Stimulated activated CD8-positive, alpha-beta memory T cell treated with anti-CD3 and anti-CD28 coated beads, Interleukin-7, amount 100 ng/mL, for 24 hours (primary cell): ENCODE measurements at regions not wholly inside any gene's neighbourhood (a gene's known extent, or its start where the extent isn't known, plus 50 kb on each side); places are given as distances from the start of the nearest gene placed in this dataset.

ENCODE experiments used
- DNase-seq: peaks from one replicate; pipeline ENCODE4 v3.0.0-alpha.2; 2020; ENCODE audit warnings: low read depth

GRCh38 chr15:66832664-66833063, 130.6 kb downstream of the SMAD6 start:
- no peak for DNase-seq

- no peak for DNase-seq
Measured at GRCh38 chr15:66833371-66833770, 131.3 kb downstream of the SMAD6 start.

GRCh38 chr15:66833803-66834202, 131.8 kb downstream of the SMAD6 start:
- no peak for DNase-seq

GRCh38 chr15:66834881-66835878, 133.1 kb downstream of the SMAD6 start:
- no peak for DNase-seq

GRCh38 chr15:66836231-66837030, 134.4 kb downstream of the SMAD6 start:
- DNase-seq = no peak

GRCh38 chr15:66838202-66838601, 136.2 kb downstream of the SMAD6 start:
- no peak for DNase-seq

- no peak for DNase-seq
Measured at GRCh38 chr15:66838671-66839239, 136.7 kb downstream of the SMAD6 start.

GRCh38 chr15:66839506-66840112, 137.6 kb downstream of the SMAD6 start:
- DNase-seq = no peak

GRCh38 chr15:66840615-66841390, 138.8 kb downstream of the SMAD6 start:
- no peak for DNase-seq

- DNase-seq = no peak
Measured at GRCh38 chr15:66841953-66842681, 140.1 kb downstream of the SMAD6 start.

- DNase-seq = no peak
Measured at GRCh38 chr15:66842710-66843441, 140.8 kb downstream of the SMAD6 start.

GRCh38 chr15:66843581-66843980, 141.5 kb downstream of the SMAD6 start:
- DNase-seq = no peak

GRCh38 chr15:66844041-66844746, 142.2 kb downstream of the SMAD6 start:
- no peak for DNase-seq

GRCh38 chr15:66844747-66845145, 142.7 kb downstream of the SMAD6 start:
- no peak for DNase-seq

GRCh38 chr15:66845266-66845785, 143.3 kb downstream of the SMAD6 start:
- no peak for DNase-seq

- DNase-seq = no peak
Measured at GRCh38 chr15:66846031-66846430, 144.0 kb downstream of the SMAD6 start.

- no peak for DNase-seq
Measured at GRCh38 chr15:66846811-66847210, 144.8 kb downstream of the SMAD6 start.

GRCh38 chr15:66847565-66847991, 145.5 kb downstream of the SMAD6 start:
- DNase-seq = no peak

- no peak for DNase-seq
Measured at GRCh38 chr15:66848116-66848515, 146.1 kb downstream of the SMAD6 start.
